Calu3 (cell line): ENCODE measurements at regions not wholly inside any gene's neighbourhood (a gene's known extent, or its start where the extent isn't known, plus 50 kb on each side); places are given as distances from the start of the nearest gene placed in this dataset.
"Not testable (repeated sequence)": the region's sequence is repeated elsewhere in the genome, so short reads cannot be mapped to it uniquely, and the experiment has no call there.

Source experiments
- BruUV-seq: library from RNA; stranded (reverse); fragments of 400-500 nt; replicated peaks from 2 replicates; lab custom pipeline; 2021; lab: Mats Ljungman, UMichigan
- CTCF ChIA-PET: fragments of 300-600 bp; sonication (Branson Sonifier 250); formaldehyde crosslinking; loops from one replicate; lab custom pipeline; 2022; ENCODE audit warnings: antibody characterized with exemption; lab: Charles Lee
- DNase-seq: peaks from one replicate; pipeline ENCODE4 v3.0.0; 2022
- H3K27ac Mint-ChIP-seq: one replicate; pipeline ENCODE4 v1.8.0; 2022; ENCODE audit warnings: mixed read lengths; ENCODE audit not compliant: unreplicated experiment
- H3K27me3 Mint-ChIP-seq: one replicate; pipeline ENCODE4 v1.8.0; 2022; ENCODE audit warnings: mixed read lengths; ENCODE audit not compliant: unreplicated experiment
- H3K36me3 Mint-ChIP-seq: one replicate; pipeline ENCODE4 v1.8.0; 2022; ENCODE audit warnings: mild to moderate bottlenecking, moderate library complexity, mixed read lengths; ENCODE audit not compliant: insufficient read depth, unreplicated experiment
- H3K4me1 Mint-ChIP-seq: one replicate; pipeline ENCODE4 v1.8.0; 2022; ENCODE audit warnings: mild to moderate bottlenecking, low read depth, mixed read lengths; ENCODE audit not compliant: unreplicated experiment
- H3K4me3 Mint-ChIP-seq: one replicate; pipeline ENCODE4 v1.8.0; 2022; ENCODE audit warnings: mild to moderate bottlenecking, low read depth, moderate library complexity, mixed read lengths; ENCODE audit not compliant: unreplicated experiment
- H3K9me3 Mint-ChIP-seq: one replicate; pipeline ENCODE4 v1.8.0; 2022; ENCODE audit warnings: low read depth, mixed read lengths; ENCODE audit not compliant: unreplicated experiment
- intact Hi-C: fragments of 100-400 bp; cut with micrococcal nuclease; formaldehyde crosslinking; loops from one replicate; pipeline ENCODE4 v1.10.0; 2022; ENCODE audit not compliant: unreplicated experiment

GRCh38 chr9:67168530-67169157 is 176.3 kb upstream of the SPATA31A3 start:
- not testable (repeated sequence) for BruUV-seq

GRCh38 chr9:67166335-67166734 is 174.0 kb upstream of the SPATA31A3 start:
- intact Hi-C loops, H3K4me3 Mint-ChIP-seq, H3K27me3 Mint-ChIP-seq, CTCF ChIA-PET, H3K9me3 Mint-ChIP-seq, H3K4me1 Mint-ChIP-seq, DNase-seq, BruUV-seq, H3K27ac Mint-ChIP-seq, H3K36me3 Mint-ChIP-seq: not testable (repeated sequence)

More at GRCh38 chr9:67168530-67169157, 176.3 kb upstream of the SPATA31A3 start:
- DNase-seq, H3K27ac Mint-ChIP-seq, intact Hi-C loops, H3K27me3 Mint-ChIP-seq, H3K4me3 Mint-ChIP-seq, H3K4me1 Mint-ChIP-seq, H3K36me3 Mint-ChIP-seq, H3K9me3 Mint-ChIP-seq, CTCF ChIA-PET: not testable (repeated sequence)

- H3K9me3 Mint-ChIP-seq, H3K27ac Mint-ChIP-seq, H3K4me3 Mint-ChIP-seq, intact Hi-C loops, BruUV-seq, H3K4me1 Mint-ChIP-seq, H3K36me3 Mint-ChIP-seq, CTCF ChIA-PET, H3K27me3 Mint-ChIP-seq, DNase-seq: not testable (repeated sequence)
Observed at GRCh38 chr9:67162827-67163226, 170.5 kb upstream of the SPATA31A3 start.

GRCh38 chr9:67155218-67155617 is 162.9 kb upstream of the SPATA31A3 start:
- DNase-seq, H3K9me3 Mint-ChIP-seq, H3K4me1 Mint-ChIP-seq, BruUV-seq, H3K36me3 Mint-ChIP-seq, H3K27ac Mint-ChIP-seq, intact Hi-C loops, H3K4me3 Mint-ChIP-seq, H3K27me3 Mint-ChIP-seq, CTCF ChIA-PET: not testable (repeated sequence)

GRCh38 chr9:67153501-67153900 is 161.2 kb upstream of the SPATA31A3 start:
- H3K27me3 Mint-ChIP-seq, H3K4me3 Mint-ChIP-seq, DNase-seq, H3K36me3 Mint-ChIP-seq, H3K4me1 Mint-ChIP-seq, intact Hi-C loops, CTCF ChIA-PET, H3K9me3 Mint-ChIP-seq, BruUV-seq, H3K27ac Mint-ChIP-seq: not testable (repeated sequence)

GRCh38 chr9:67142392-67143107 is 150.2 kb upstream of the SPATA31A3 start:
- H3K9me3 Mint-ChIP-seq, H3K4me1 Mint-ChIP-seq, H3K27ac Mint-ChIP-seq, H3K4me3 Mint-ChIP-seq, BruUV-seq, intact Hi-C loops, DNase-seq, H3K36me3 Mint-ChIP-seq, CTCF ChIA-PET, H3K27me3 Mint-ChIP-seq: not testable (repeated sequence)

GRCh38 chr9:67136376-67136775 is 144.0 kb upstream of the SPATA31A3 start:
- intact Hi-C loops, H3K27ac Mint-ChIP-seq, CTCF ChIA-PET, H3K4me3 Mint-ChIP-seq, H3K27me3 Mint-ChIP-seq, H3K36me3 Mint-ChIP-seq, BruUV-seq, H3K4me1 Mint-ChIP-seq, H3K9me3 Mint-ChIP-seq, DNase-seq: not testable (repeated sequence)

GRCh38 chr9:67133124-67133523 is 140.8 kb upstream of the SPATA31A3 start:
- H3K4me1 Mint-ChIP-seq, H3K36me3 Mint-ChIP-seq, H3K27me3 Mint-ChIP-seq, BruUV-seq, H3K27ac Mint-ChIP-seq, DNase-seq, H3K9me3 Mint-ChIP-seq, intact Hi-C loops, H3K4me3 Mint-ChIP-seq, CTCF ChIA-PET: not testable (repeated sequence)

GRCh38 chr9:67116761-67117160 is 124.4 kb upstream of the SPATA31A3 start:
- H3K4me3 Mint-ChIP-seq, H3K9me3 Mint-ChIP-seq, H3K27me3 Mint-ChIP-seq, intact Hi-C loops, BruUV-seq, H3K27ac Mint-ChIP-seq, DNase-seq, CTCF ChIA-PET, H3K4me1 Mint-ChIP-seq, H3K36me3 Mint-ChIP-seq: not testable (repeated sequence)

GRCh38 chr9:67112148-67112547 is 119.8 kb upstream of the SPATA31A3 start:
- DNase-seq, H3K27ac Mint-ChIP-seq, CTCF ChIA-PET, BruUV-seq, H3K4me3 Mint-ChIP-seq, H3K9me3 Mint-ChIP-seq, intact Hi-C loops, H3K4me1 Mint-ChIP-seq, H3K36me3 Mint-ChIP-seq, H3K27me3 Mint-ChIP-seq: not testable (repeated sequence)
